ENCODE measurements at regions not wholly inside any gene's neighbourhood (a gene's known extent, or its start where the extent isn't known, plus 50 kb on each side); places are given as distances from the start of the nearest gene placed in this dataset.

- Histone ChIP-seq H3K27ac (ENCODE audit: low read depth in 2 of 2, low read length in 2 of 2) (no peak overlapping the region), H3K4me1 (ENCODE audit: control insufficient read depth in 2 of 3, insufficient read depth in 2 of 3, low read depth in 1 of 3, low read length in 3 of 3) (no peaks in the 10 kb centered on the region)
These were observed 400.1 kb upstream of the PABPC4L start for GRCh38 chr4:134601706-134602105.

GRCh38 chr4:134591326-134591725 lies 389.7 kb upstream of the PABPC4L start:
- H3K27me3 ChIP-seq (ENCODE audit: control insufficient read depth, insufficient read depth, low read length): no peaks in the 10 kb centered on the region
- DNase-seq (no peak), FAIRE-seq (no peak)
- intact Hi-C loops (cut with DNase I): no loop called here
- no peaks in the 10 kb centered on the region for H3K4me1 ChIP-seq (ENCODE audit: control insufficient read depth in 2 of 3, insufficient read depth in 2 of 3, low read depth in 1 of 3, low read length in 3 of 3)
- H3K27ac ChIP-seq (ENCODE audit: low read depth in 2 of 2, low read length in 2 of 2): no peak overlapping the region
- H3K9me3 ChIP-seq (ENCODE audit: control insufficient read depth in 2 of 3, insufficient read depth in 1 of 3, low read length in 3 of 3): no peaks in the 10 kb centered on the region
- no peak for TF ChIP-seq CTCF (IDR thresholded peaks at IDR 0.05; ENCODE audit: borderline replicate concordance, extremely low read depth, insufficient read depth)
- H3K4me3 ChIP-seq (ENCODE audit: low read length in 3 of 3): no peak overlapping the region
- H3K36me3 ChIP-seq (ENCODE audit: control insufficient read depth in 2 of 3, insufficient read depth in 3 of 3, low read length in 3 of 3): no peaks in the 10 kb centered on the region
- H3K9ac ChIP-seq (ENCODE audit: low read length in 3 of 3): no peak overlapping the region

More at GRCh38 chr4:134601706-134602105, 400.1 kb upstream of the PABPC4L start:
- no peaks in the 10 kb centered on the region for H3K36me3 ChIP-seq (ENCODE audit: control insufficient read depth in 2 of 3, insufficient read depth in 3 of 3, low read length in 3 of 3)
- H3K9ac ChIP-seq (ENCODE audit: low read length in 3 of 3): no peak overlapping the region
- no peak overlapping the region for H3K4me3 ChIP-seq (ENCODE audit: low read length in 3 of 3)
- H3K9me3 ChIP-seq (ENCODE audit: control insufficient read depth in 2 of 3, insufficient read depth in 1 of 3, low read length in 3 of 3): no peaks in the 10 kb centered on the region
- H3K27me3 ChIP-seq (ENCODE audit: control insufficient read depth, insufficient read depth, low read length): no peaks in the 10 kb centered on the region
- no peak for TF ChIP-seq CTCF (IDR thresholded peaks at IDR 0.05; ENCODE audit: borderline replicate concordance, extremely low read depth, insufficient read depth)
- no peak for DNase-seq
- intact Hi-C loops (cut with DNase I): no loop called here
- FAIRE-seq: no peak

GRCh38 chr4:134585972-134586371 lies 384.4 kb upstream of the PABPC4L start:
- intact Hi-C loops (cut with DNase I): no loop called here
- peak in 1 of 5 donors; percentile 5 for DNase-seq
- FAIRE-seq: no peak
- Histone ChIP-seq H3K9me3 (ENCODE audit: control insufficient read depth in 2 of 3, insufficient read depth in 1 of 3, low read length in 3 of 3) (no peaks in the 10 kb centered on the region), H3K27me3 (ENCODE audit: control insufficient read depth, insufficient read depth, low read length) (no peaks in the 10 kb centered on the region), H3K4me3 (ENCODE audit: low read length in 3 of 3) (no peak overlapping the region), H3K36me3 (ENCODE audit: control insufficient read depth in 2 of 3, insufficient read depth in 3 of 3, low read length in 3 of 3) (no peaks in the 10 kb centered on the region), H3K4me1 (ENCODE audit: control insufficient read depth in 2 of 3, insufficient read depth in 2 of 3, low read depth in 1 of 3, low read length in 3 of 3) (no peaks in the 10 kb centered on the region), H3K27ac (ENCODE audit: low read depth in 2 of 2, low read length in 2 of 2) (no peak overlapping the region), H3K9ac (ENCODE audit: low read length in 3 of 3) (no peak overlapping the region)
- TF ChIP-seq CTCF (IDR thresholded peaks at IDR 0.05; ENCODE audit: borderline replicate concordance, extremely low read depth, insufficient read depth): no peak

- Histone ChIP-seq H3K4me1 (ENCODE audit: control insufficient read depth in 2 of 3, insufficient read depth in 2 of 3, low read depth in 1 of 3, low read length in 3 of 3) (no peaks in the 10 kb centered on the region), H3K27me3 (ENCODE audit: control insufficient read depth, insufficient read depth, low read length) (no peaks in the 10 kb centered on the region), H3K9ac (ENCODE audit: low read length in 3 of 3) (no peak overlapping the region), H3K27ac (ENCODE audit: low read depth in 2 of 2, low read length in 2 of 2) (no peak overlapping the region), H3K36me3 (ENCODE audit: control insufficient read depth in 2 of 3, insufficient read depth in 3 of 3, low read length in 3 of 3) (no peaks in the 10 kb centered on the region), H3K4me3 (ENCODE audit: low read length in 3 of 3) (no peak overlapping the region), H3K9me3 (ENCODE audit: control insufficient read depth in 2 of 3, insufficient read depth in 1 of 3, low read length in 3 of 3) (no peaks in the 10 kb centered on the region)
- intact Hi-C loops (cut with DNase I): no loop called here
- DNase-seq (no peak), FAIRE-seq (no peak)
- no peak for TF ChIP-seq CTCF (IDR thresholded peaks at IDR 0.05; ENCODE audit: borderline replicate concordance, extremely low read depth, insufficient read depth)
These were observed 365.9 kb upstream of the PABPC4L start for GRCh38 chr4:134567461-134567860.
